Upper lobe of left lung (tissue), 4 donors: ENCODE measurements at regions not wholly inside any gene's neighbourhood (a gene's known extent, or its start where the extent isn't known, plus 50 kb on each side); places are given as distances from the start of the nearest gene placed in this dataset.

ENCODE experiments used
- EP300 ChIP-seq, 4 donors: sonication (generic); formaldehyde crosslinking; IDR thresholded peaks; one replicate each; pipeline ENCODE4 v1.5.1; 2017; ENCODE audit warnings: antibody characterized with exemption in 4 of 4, control low read depth in 2 of 4
- POLR2A ChIP-seq, 4 donors: fragments of 450-650 bp; IDR thresholded peaks; one replicate each; pipeline ENCODE4 v1.5.1; 2016 to 2017; ENCODE audit warnings: antibody characterized with exemption in 4 of 4, mild to moderate bottlenecking in 2 of 4
- POLR2AphosphoS5 ChIP-seq, 2 donors: sonication (generic); formaldehyde crosslinking; IDR thresholded peaks; one replicate each; pipeline ENCODE4 v1.5.1; 2017; ENCODE audit warnings: antibody characterized with exemption in 2 of 2
- TF ChIP-seq, protein P1 (sequence below), 6 experiments: fragments of 450-650 bp in 4 of 6; fragments of 200-600 bp in 2 of 6; sonication (generic) in 2 of 6; IDR thresholded peaks; one replicate each; pipeline ENCODE4 v1.5.1; 2016 to 2019; ENCODE audit warnings: antibody characterized with exemption in 6 of 6

DNA sequence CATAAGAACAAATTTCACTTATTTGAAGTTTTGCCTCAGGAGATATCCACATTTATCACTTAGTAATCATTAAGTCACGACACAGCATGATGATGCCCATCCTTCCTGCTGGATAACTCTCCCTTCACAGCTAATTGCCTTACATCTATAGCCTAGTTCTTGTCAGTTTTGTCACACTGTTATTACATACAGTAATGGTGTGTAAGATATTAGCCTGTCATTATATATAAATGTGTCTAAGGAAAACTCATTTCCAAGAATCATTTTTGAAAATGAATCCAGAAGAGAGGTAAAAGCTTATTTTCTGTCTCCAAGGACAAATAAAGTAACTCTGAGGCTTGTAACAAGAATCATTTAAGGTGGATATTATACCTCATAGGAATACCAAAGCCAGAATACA is 193.2 kb upstream of the ARID2 start:
- no peak for TF ChIP-seq POLR2AphosphoS5 (IDR thresholded peaks at IDR 0.05)
- TF ChIP-seq, protein P1, sequence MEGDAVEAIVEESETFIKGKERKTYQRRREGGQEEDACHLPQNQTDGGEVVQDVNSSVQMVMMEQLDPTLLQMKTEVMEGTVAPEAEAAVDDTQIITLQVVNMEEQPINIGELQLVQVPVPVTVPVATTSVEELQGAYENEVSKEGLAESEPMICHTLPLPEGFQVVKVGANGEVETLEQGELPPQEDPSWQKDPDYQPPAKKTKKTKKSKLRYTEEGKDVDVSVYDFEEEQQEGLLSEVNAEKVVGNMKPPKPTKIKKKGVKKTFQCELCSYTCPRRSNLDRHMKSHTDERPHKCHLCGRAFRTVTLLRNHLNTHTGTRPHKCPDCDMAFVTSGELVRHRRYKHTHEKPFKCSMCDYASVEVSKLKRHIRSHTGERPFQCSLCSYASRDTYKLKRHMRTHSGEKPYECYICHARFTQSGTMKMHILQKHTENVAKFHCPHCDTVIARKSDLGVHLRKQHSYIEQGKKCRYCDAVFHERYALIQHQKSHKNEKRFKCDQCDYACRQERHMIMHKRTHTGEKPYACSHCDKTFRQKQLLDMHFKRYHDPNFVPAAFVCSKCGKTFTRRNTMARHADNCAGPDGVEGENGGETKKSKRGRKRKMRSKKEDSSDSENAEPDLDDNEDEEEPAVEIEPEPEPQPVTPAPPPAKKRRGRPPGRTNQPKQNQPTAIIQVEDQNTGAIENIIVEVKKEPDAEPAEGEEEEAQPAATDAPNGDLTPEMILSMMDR (IDR thresholded peaks at IDR 0.05) = no peak
- TF ChIP-seq POLR2A (IDR thresholded peaks at IDR 0.05) = no peak
- no peak for TF ChIP-seq EP300 (IDR thresholded peaks at IDR 0.05)
